ENCODE measurements at regions not wholly inside any gene's neighbourhood (a gene's known extent, or its start where the extent isn't known, plus 50 kb on each side); places are given as distances from the start of the nearest gene placed in this dataset.
"Not testable (repeated sequence)": the region's sequence is repeated elsewhere in the genome, so short reads cannot be mapped to it uniquely, and the experiment has no call there.

GRCh38 chr2:142716463-142717242, 160.8 kb upstream of the KYNU start:
- Histone ChIP-seq H3K27ac (ENCODE audit: low read length) (no peak overlapping the region), H3K4me1 (ENCODE audit: control insufficient read depth, insufficient read depth, low read length) (no peaks in the 10 kb centered on the region), H3K4me3 (ENCODE audit: low read length) (no peak overlapping the region), H3K9me3 (ENCODE audit: control insufficient read depth, low read depth, low read length) (no peaks in the 10 kb centered on the region), H3K27me3 (ENCODE audit: control insufficient read depth, insufficient read depth, low read length) (no peaks in the 10 kb centered on the region), H3K36me3 (ENCODE audit: control insufficient read depth, insufficient read depth, low read length) (no peaks in the 10 kb centered on the region)
- no peak for DNase-seq
- 57% methylated on average over 2 of the region's 6 CpGs for WGBS (ENCODE audit: insufficient coverage, low lambda C conversion rate)

GRCh38 chr2:142714600-142714999, 162.9 kb upstream of the KYNU start:
- no peak for DNase-seq
- Histone ChIP-seq H3K4me1 (ENCODE audit: control insufficient read depth, insufficient read depth, low read length) (no peaks in the 10 kb centered on the region), H3K27ac (ENCODE audit: low read length) (no peak overlapping the region), H3K27me3 (ENCODE audit: control insufficient read depth, insufficient read depth, low read length) (no peaks in the 10 kb centered on the region), H3K36me3 (ENCODE audit: control insufficient read depth, insufficient read depth, low read length) (no peaks in the 10 kb centered on the region), H3K9me3 (ENCODE audit: control insufficient read depth, low read depth, low read length) (no peaks in the 10 kb centered on the region), H3K4me3 (ENCODE audit: low read length) (no peak overlapping the region)
- WGBS (ENCODE audit: insufficient coverage, low lambda C conversion rate) = 92% methylated on average over 2 of the region's 2 CpGs

GRCh38 chr2:142710336-142710735, 167.1 kb upstream of the KYNU start:
- DNase-seq = no peak
- Histone ChIP-seq H3K9me3 (ENCODE audit: control insufficient read depth, low read depth, low read length) (no peaks in the 10 kb centered on the region), H3K27ac (ENCODE audit: low read length) (no peak overlapping the region), H3K36me3 (ENCODE audit: control insufficient read depth, insufficient read depth, low read length) (no peaks in the 10 kb centered on the region), H3K27me3 (ENCODE audit: control insufficient read depth, insufficient read depth, low read length) (no peaks in the 10 kb centered on the region), H3K4me3 (ENCODE audit: low read length) (no peak overlapping the region), H3K4me1 (ENCODE audit: control insufficient read depth, insufficient read depth, low read length) (no peaks in the 10 kb centered on the region)
- no CpG with 5 or more reads among the region's 1 CpG for WGBS (ENCODE audit: insufficient coverage, low lambda C conversion rate)

GRCh38 chr2:142707318-142707717, 170.1 kb upstream of the KYNU start:
- Histone ChIP-seq H3K36me3 (ENCODE audit: control insufficient read depth, insufficient read depth, low read length) (no peaks in the 10 kb centered on the region), H3K27ac (ENCODE audit: low read length) (no peak overlapping the region), H3K27me3 (ENCODE audit: control insufficient read depth, insufficient read depth, low read length) (no peaks in the 10 kb centered on the region), H3K4me3 (ENCODE audit: low read length) (no peak overlapping the region), H3K4me1 (ENCODE audit: control insufficient read depth, insufficient read depth, low read length) (no peaks in the 10 kb centered on the region), H3K9me3 (ENCODE audit: control insufficient read depth, low read depth, low read length) (no peaks in the 10 kb centered on the region)
- no peak for DNase-seq
- WGBS (ENCODE audit: insufficient coverage, low lambda C conversion rate) = 91% methylated on average over 5 of the region's 14 CpGs

- not testable (repeated sequence) for H3K4me1 ChIP-seq (ENCODE audit: control insufficient read depth, insufficient read depth, low read length); H3K9me3 ChIP-seq (ENCODE audit: control insufficient read depth, low read depth, low read length); H3K36me3 ChIP-seq (ENCODE audit: control insufficient read depth, insufficient read depth, low read length); H3K4me3 ChIP-seq (ENCODE audit: low read length); H3K27ac ChIP-seq (ENCODE audit: low read length); DNase-seq; H3K27me3 ChIP-seq (ENCODE audit: control insufficient read depth, insufficient read depth, low read length)
- no CpG with 5 or more reads among the region's 24 CpGs for WGBS (ENCODE audit: insufficient coverage, low lambda C conversion rate)
Observed at GRCh38 chr2:142702397-142702796, 175.1 kb upstream of the KYNU start.

- H3K4me1 ChIP-seq (ENCODE audit: control insufficient read depth, insufficient read depth, low read length); H3K27ac ChIP-seq (ENCODE audit: low read length); H3K36me3 ChIP-seq (ENCODE audit: control insufficient read depth, insufficient read depth, low read length); H3K27me3 ChIP-seq (ENCODE audit: control insufficient read depth, insufficient read depth, low read length); H3K4me3 ChIP-seq (ENCODE audit: low read length); H3K9me3 ChIP-seq (ENCODE audit: control insufficient read depth, low read depth, low read length); DNase-seq: not testable (repeated sequence)
- WGBS (ENCODE audit: insufficient coverage, low lambda C conversion rate) = 88% methylated on average over 1 of the region's 11 CpGs
Observed at GRCh38 chr2:142695350-142696257, 181.9 kb upstream of the KYNU start.

- no peaks in the 10 kb centered on the region for H3K36me3 ChIP-seq (ENCODE audit: control insufficient read depth, insufficient read depth, low read length)
- H3K4me1 ChIP-seq (ENCODE audit: control insufficient read depth, insufficient read depth, low read length) = no peaks in the 10 kb centered on the region
- WGBS (ENCODE audit: insufficient coverage, low lambda C conversion rate) = 100% methylated on average over 1 of the region's 2 CpGs
- H3K9me3 ChIP-seq (ENCODE audit: control insufficient read depth, low read depth, low read length) = no peaks in the 10 kb centered on the region
- no peak for DNase-seq
- H3K4me3 ChIP-seq (ENCODE audit: low read length) = no peak overlapping the region
- H3K27ac ChIP-seq (ENCODE audit: low read length) = no peak overlapping the region
- no peaks in the 10 kb centered on the region for H3K27me3 ChIP-seq (ENCODE audit: control insufficient read depth, insufficient read depth, low read length)
Observed at GRCh38 chr2:142694282-142694681, 183.2 kb upstream of the KYNU start.

GRCh38 chr2:142693171-142693950, 184.1 kb upstream of the KYNU start:
- H3K27me3 ChIP-seq (ENCODE audit: control insufficient read depth, insufficient read depth, low read length) = no peaks in the 10 kb centered on the region
- no CpG with 5 or more reads among the region's 4 CpGs for WGBS (ENCODE audit: insufficient coverage, low lambda C conversion rate)
- H3K27ac ChIP-seq (ENCODE audit: low read length) = no peak overlapping the region
- H3K4me1 ChIP-seq (ENCODE audit: control insufficient read depth, insufficient read depth, low read length) = no peaks in the 10 kb centered on the region
- no peak overlapping the region for H3K4me3 ChIP-seq (ENCODE audit: low read length)
- no peak for DNase-seq
- H3K36me3 ChIP-seq (ENCODE audit: control insufficient read depth, insufficient read depth, low read length) = no peaks in the 10 kb centered on the region
- no peaks in the 10 kb centered on the region for H3K9me3 ChIP-seq (ENCODE audit: control insufficient read depth, low read depth, low read length)

- no peaks in the 10 kb centered on the region for H3K4me1 ChIP-seq (ENCODE audit: control insufficient read depth, insufficient read depth, low read length)
- H3K9me3 ChIP-seq (ENCODE audit: control insufficient read depth, low read depth, low read length) = no peaks in the 10 kb centered on the region
- no peak for DNase-seq
- H3K27me3 ChIP-seq (ENCODE audit: control insufficient read depth, insufficient read depth, low read length) = no peaks in the 10 kb centered on the region
- no peak overlapping the region for H3K4me3 ChIP-seq (ENCODE audit: low read length)
- no peaks in the 10 kb centered on the region for H3K36me3 ChIP-seq (ENCODE audit: control insufficient read depth, insufficient read depth, low read length)
- H3K27ac ChIP-seq (ENCODE audit: low read length) = no peak overlapping the region
- WGBS (ENCODE audit: insufficient coverage, low lambda C conversion rate) = 91% methylated on average over 4 of the region's 4 CpGs
Observed at GRCh38 chr2:142688856-142689605, 188.4 kb upstream of the KYNU start.

- Histone ChIP-seq H3K27me3 (ENCODE audit: control insufficient read depth, insufficient read depth, low read length) (no peaks in the 10 kb centered on the region), H3K4me1 (ENCODE audit: control insufficient read depth, insufficient read depth, low read length) (no peaks in the 10 kb centered on the region), H3K36me3 (ENCODE audit: control insufficient read depth, insufficient read depth, low read length) (no peaks in the 10 kb centered on the region), H3K27ac (ENCODE audit: low read length) (no peak overlapping the region), H3K9me3 (ENCODE audit: control insufficient read depth, low read depth, low read length) (no peaks in the 10 kb centered on the region), H3K4me3 (ENCODE audit: low read length) (no peak overlapping the region)
- 92% methylated on average over 3 of the region's 5 CpGs for WGBS (ENCODE audit: insufficient coverage, low lambda C conversion rate)
- no peak for DNase-seq
Observed at GRCh38 chr2:142687509-142687908, 190.0 kb upstream of the KYNU start.
